WERI-Rb-1 (cell line): ENCODE measurements at regions not wholly inside any gene's neighbourhood (a gene's known extent, or its start where the extent isn't known, plus 50 kb on each side); places are given as distances from the start of the nearest gene placed in this dataset.

Experiments
- DNase-seq: peaks from one replicate; pipeline ENCODE4 v3.0.0-alpha.2; 2020
- H3K27ac ChIP-seq: fragments of 250-450 bp; sonication (Bioruptor Pico); 2 replicates; pipeline ENCODE4 v1.5.1; 2020; ENCODE audit warnings: mild to moderate bottlenecking, moderate library complexity
- H3K27me3 ChIP-seq: fragments of 250-450 bp; sonication (Bioruptor Pico); 2 replicates; pipeline ENCODE4 v1.5.1; 2021; ENCODE audit warnings: mild to moderate bottlenecking, low read depth, moderate library complexity; ENCODE audit not compliant: insufficient read depth, severe bottlenecking
- H3K36me3 ChIP-seq: fragments of 250-450 bp; sonication (Bioruptor Pico); 2 replicates; pipeline ENCODE4 v1.5.1; 2020; ENCODE audit warnings: mild to moderate bottlenecking, moderate library complexity
- H3K4me3 ChIP-seq: 2 replicates; pipeline ENCODE4 v1.5.1; 2011; ENCODE audit warnings: low read depth, mild to moderate bottlenecking, control low read depth, low read length
- H3K9me3 ChIP-seq: fragments of 250-450 bp; sonication (Bioruptor Pico); 2 replicates; pipeline ENCODE4 v1.5.1; 2021; ENCODE audit warnings: mild to moderate bottlenecking, moderate library complexity; ENCODE audit not compliant: severe bottlenecking
- TF ChIP-seq, protein P1 (sequence below): IDR thresholded peaks from 2 replicates; pipeline ENCODE4 v1.5.1; 2011; ENCODE audit warnings: low read depth, mild to moderate bottlenecking, control low read depth, inconsistent platforms, low read length

DNA sequence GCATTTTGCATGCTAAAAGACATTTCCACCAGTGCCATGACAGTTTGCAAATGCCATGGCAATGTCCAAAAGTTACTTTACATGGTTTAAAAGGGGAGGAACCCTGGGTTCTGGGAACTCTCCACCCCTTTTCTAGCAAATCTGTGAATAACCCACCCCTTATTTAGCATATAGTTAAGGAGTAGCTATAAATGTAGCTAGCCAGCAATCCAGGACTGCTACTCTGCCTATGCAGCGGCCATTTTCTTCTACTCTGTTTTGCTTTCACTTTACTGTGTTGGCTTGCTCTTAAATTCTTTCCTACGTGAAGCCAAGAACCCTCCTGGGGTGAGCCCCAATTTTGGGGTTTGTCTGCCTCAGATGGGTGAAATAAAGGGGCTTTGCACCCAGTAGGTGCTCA is 141.0 kb downstream of the PTPN11 start:
- H3K27me3 ChIP-seq, result peaks cover 83% of the 10 kb centered on the region
- DNase-seq, result no peak

DNA sequence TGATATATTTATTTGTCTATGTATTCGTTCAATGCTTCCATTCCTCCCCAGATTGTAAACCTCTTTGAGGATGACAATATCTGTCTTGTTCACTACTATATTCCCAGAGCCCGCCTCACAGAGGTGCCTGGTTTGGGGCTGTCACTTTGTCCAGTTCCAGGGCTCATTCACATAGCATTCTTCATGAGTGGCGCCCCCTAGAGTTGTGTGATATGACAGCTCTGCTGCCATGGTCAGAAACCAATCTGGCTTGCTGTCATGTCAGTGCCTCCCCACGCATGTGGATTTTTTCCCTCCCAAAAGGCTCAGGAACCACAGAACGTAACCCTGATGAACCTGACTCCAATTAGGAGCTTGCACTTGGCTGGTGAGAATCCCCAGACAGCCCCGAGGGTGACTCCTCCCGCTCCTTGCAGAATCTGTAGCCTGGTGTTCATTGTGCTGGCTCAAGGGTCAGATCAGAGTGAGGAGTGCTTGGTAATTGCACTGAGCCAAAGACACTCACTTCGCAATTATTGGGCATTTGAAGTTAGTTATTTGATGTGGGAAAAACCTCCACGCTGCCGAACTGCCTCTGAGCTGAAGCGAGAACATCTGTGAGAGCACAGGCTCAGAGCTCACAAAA is 145.5 kb downstream of the PTPN11 start:
- DNase-seq, result no peak
- H3K27ac ChIP-seq, result no peak overlapping the region
- no peaks in the 10 kb centered on the region for H3K9me3 ChIP-seq
- TF ChIP-seq, protein P1, sequence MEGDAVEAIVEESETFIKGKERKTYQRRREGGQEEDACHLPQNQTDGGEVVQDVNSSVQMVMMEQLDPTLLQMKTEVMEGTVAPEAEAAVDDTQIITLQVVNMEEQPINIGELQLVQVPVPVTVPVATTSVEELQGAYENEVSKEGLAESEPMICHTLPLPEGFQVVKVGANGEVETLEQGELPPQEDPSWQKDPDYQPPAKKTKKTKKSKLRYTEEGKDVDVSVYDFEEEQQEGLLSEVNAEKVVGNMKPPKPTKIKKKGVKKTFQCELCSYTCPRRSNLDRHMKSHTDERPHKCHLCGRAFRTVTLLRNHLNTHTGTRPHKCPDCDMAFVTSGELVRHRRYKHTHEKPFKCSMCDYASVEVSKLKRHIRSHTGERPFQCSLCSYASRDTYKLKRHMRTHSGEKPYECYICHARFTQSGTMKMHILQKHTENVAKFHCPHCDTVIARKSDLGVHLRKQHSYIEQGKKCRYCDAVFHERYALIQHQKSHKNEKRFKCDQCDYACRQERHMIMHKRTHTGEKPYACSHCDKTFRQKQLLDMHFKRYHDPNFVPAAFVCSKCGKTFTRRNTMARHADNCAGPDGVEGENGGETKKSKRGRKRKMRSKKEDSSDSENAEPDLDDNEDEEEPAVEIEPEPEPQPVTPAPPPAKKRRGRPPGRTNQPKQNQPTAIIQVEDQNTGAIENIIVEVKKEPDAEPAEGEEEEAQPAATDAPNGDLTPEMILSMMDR, result no peak
- no peak overlapping the region for H3K4me3 ChIP-seq
- no peaks in the 10 kb centered on the region for H3K36me3 ChIP-seq
- H3K27me3 ChIP-seq, result peaks cover 90% of the 10 kb centered on the region

More for the DNA sequence above, 141.0 kb downstream of the PTPN11 start:
- no peak overlapping the region for H3K4me3 ChIP-seq
- no peaks in the 10 kb centered on the region for H3K36me3 ChIP-seq
- H3K27ac ChIP-seq, result no peak overlapping the region
- H3K9me3 ChIP-seq, result no peaks in the 10 kb centered on the region
- TF ChIP-seq, protein P1, result no peak

DNA sequence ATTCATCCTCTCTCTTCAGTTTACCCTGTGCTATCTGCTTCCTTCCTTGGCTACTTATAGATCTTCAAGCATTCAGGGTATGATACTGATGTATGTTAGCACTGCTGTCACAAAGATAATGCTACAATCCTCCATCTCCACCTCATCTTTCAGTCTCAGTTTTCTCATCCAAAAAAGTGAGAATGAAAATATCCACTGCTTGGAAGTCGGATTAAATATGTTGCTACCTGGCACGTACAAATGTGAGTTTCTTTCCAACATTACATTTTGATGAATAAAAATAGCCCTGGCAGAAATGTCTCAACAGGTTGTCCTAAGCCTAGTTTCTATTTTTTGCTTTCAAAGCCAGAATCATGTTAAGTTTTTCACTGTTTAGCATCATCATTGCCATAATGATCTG is 149.9 kb downstream of the PTPN11 start:
- no peak for DNase-seq
- H3K27ac ChIP-seq, result no peak overlapping the region

DNA sequence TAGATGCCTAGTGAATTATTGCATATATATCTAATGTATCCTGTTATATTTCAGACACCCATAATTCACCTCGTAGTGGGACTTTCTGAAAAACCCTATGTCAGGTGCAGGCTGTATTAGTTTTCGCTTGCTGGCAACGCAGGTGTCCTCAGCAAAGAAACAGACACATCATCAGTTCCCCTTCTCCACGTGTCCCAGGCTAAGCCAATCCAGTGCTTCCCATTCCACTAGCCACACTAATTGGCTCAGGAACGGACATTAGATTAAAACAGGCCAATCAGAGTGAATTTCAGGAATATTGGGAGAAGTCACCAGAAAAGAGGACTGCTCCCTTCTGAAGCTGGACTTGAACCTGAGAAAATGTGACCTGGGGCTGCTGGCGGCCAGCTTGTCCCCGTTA is 151.3 kb downstream of the PTPN11 start:
- TF ChIP-seq, protein P1, result no peak
- H3K4me3 ChIP-seq, result no peak overlapping the region
- no peaks in the 10 kb centered on the region for H3K36me3 ChIP-seq
- H3K27ac ChIP-seq, result no peak overlapping the region
- no peak for DNase-seq
- H3K27me3 ChIP-seq, result peaks cover 57% of the 10 kb centered on the region
- H3K9me3 ChIP-seq, result no peaks in the 10 kb centered on the region

More for the DNA sequence above, 149.9 kb downstream of the PTPN11 start:
- H3K4me3 ChIP-seq, result no peak overlapping the region
- H3K36me3 ChIP-seq, result no peaks in the 10 kb centered on the region
- H3K9me3 ChIP-seq, result no peaks in the 10 kb centered on the region
- H3K27me3 ChIP-seq, result peaks cover 70% of the 10 kb centered on the region
- TF ChIP-seq, protein P1, result no peak

DNA sequence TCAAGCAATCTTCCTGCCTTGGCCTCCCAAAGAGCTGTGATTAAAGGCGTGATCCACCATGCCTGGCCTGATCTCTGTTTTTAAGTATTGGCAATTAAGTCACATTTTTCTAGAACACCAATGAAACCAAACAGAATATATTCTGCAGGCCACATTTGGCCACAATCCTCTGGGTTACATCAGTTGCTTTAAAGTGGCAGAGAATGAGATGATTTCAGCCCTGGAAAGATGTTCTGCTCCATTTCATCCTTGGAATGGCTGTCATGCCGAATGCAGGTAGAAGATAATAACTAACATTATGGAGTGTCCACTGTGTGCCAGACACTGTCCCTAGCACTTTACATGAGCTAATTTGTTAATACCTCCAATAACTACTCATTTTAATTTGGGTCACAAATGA is 154.4 kb downstream of the PTPN11 start:
- TF ChIP-seq, protein P1, result no peak

More for the DNA sequence above, 154.4 kb downstream of the PTPN11 start:
- DNase-seq, result no peak
- Histone ChIP-seq H3K36me3 (no peaks in the 10 kb centered on the region), H3K9me3 (no peaks in the 10 kb centered on the region), H3K27ac (no peak overlapping the region), H3K4me3 (no peak overlapping the region), H3K27me3 (peaks cover 55% of the 10 kb centered on the region)
